Stimulated activated CD4-positive, alpha-beta T cell treated with anti-CD3 and anti-CD28 coated beads, TNF-alpha, amount 100 ng/mL, for 1 hour (primary cell): ENCODE measurements at regions not wholly inside any gene's neighbourhood (a gene's known extent, or its start where the extent isn't known, plus 50 kb on each side); places are given as distances from the start of the nearest gene placed in this dataset.

Experiments
- DNase-seq, 3 donors: peaks; one replicate each; pipeline ENCODE4 v3.0.0-alpha.2; 2020; ENCODE audit warnings: low read depth in 3 of 3, low spot score in 1 of 3

- no peak for DNase-seq
Measured at GRCh38 chr22:26992556-26992955, 335.2 kb downstream of the MIAT start.

- no peak for DNase-seq
Measured at GRCh38 chr22:26993886-26994285, 336.5 kb downstream of the MIAT start.

GRCh38 chr22:26994801-26995200, 337.4 kb downstream of the MIAT start:
- DNase-seq: no peak

- DNase-seq: no peak
Measured at GRCh38 chr22:26995235-26995634, 337.8 kb downstream of the MIAT start.

GRCh38 chr22:26996154-26996553, 338.8 kb downstream of the MIAT start:
- no peak for DNase-seq

GRCh38 chr22:26998129-26998528, 340.7 kb downstream of the MIAT start:
- no peak for DNase-seq

GRCh38 chr22:26998716-26999115, 341.3 kb downstream of the MIAT start:
- no peak for DNase-seq

- no peak for DNase-seq
Measured at GRCh38 chr22:27003297-27003696, 345.9 kb downstream of the MIAT start.

GRCh38 chr22:27004434-27004833, 347.0 kb downstream of the MIAT start:
- DNase-seq: no peak

GRCh38 chr22:27008454-27008853, 351.1 kb downstream of the MIAT start:
- no peak for DNase-seq

- no peak for DNase-seq
Measured at GRCh38 chr22:27011133-27011532, 353.7 kb downstream of the MIAT start.

- no peak for DNase-seq
Measured at GRCh38 chr22:27011717-27012116, 354.3 kb downstream of the MIAT start.

GRCh38 chr22:27019827-27020226, 362.4 kb downstream of the MIAT start:
- no peak for DNase-seq

GRCh38 chr22:27022274-27022895, 365.0 kb downstream of the MIAT start:
- DNase-seq: no peak

- DNase-seq: no peak
Measured at GRCh38 chr22:27022896-27023361, 365.5 kb downstream of the MIAT start.

GRCh38 chr22:27023591-27023990, 366.2 kb downstream of the MIAT start:
- no peak for DNase-seq

- no peak for DNase-seq
Measured at GRCh38 chr22:27024982-27025381, 367.6 kb downstream of the MIAT start.

- no peak for DNase-seq
Measured at GRCh38 chr22:27028093-27028492, 370.7 kb downstream of the MIAT start.

GRCh38 chr22:27029584-27030130, 372.3 kb downstream of the MIAT start:
- no peak for DNase-seq

GRCh38 chr22:27032091-27032761, 374.8 kb downstream of the MIAT start:
- no peak for DNase-seq

GRCh38 chr22:27041745-27042310, 384.4 kb downstream of the MIAT start:
- no peak for DNase-seq

GRCh38 chr22:27043262-27043661, 385.9 kb downstream of the MIAT start:
- DNase-seq: no peak
